ENCODE measurements at regions not wholly inside any gene's neighbourhood (a gene's known extent, or its start where the extent isn't known, plus 50 kb on each side); places are given as distances from the start of the nearest gene placed in this dataset.

- Histone ChIP-seq H2AFZ (ENCODE audit: low read depth, low read length, severe bottlenecking) (no peak overlapping the region), H3K9me3 (ENCODE audit: insufficient read depth, low read length) (no peaks in the 10 kb centered on the region), H3K79me2 (ENCODE audit: insufficient read depth, low read length) (no peaks in the 10 kb centered on the region), H3K36me3 (ENCODE audit: low read length) (no peaks in the 10 kb centered on the region), H3K4me2 (ENCODE audit: low read depth, low read length, poor library complexity, severe bottlenecking) (no peak overlapping the region), H3K27me3 (ENCODE audit: low read length) (no peaks in the 10 kb centered on the region), H3F3A (ENCODE audit: insufficient read depth) (no peaks in the 10 kb centered on the region), H3K27ac (ENCODE audit: low read depth, low read length) (no peak overlapping the region), H3K9me2 (replicated peaks; ENCODE audit: insufficient read depth, low read length) (no peaks in the 10 kb centered on the region), H3K9ac (ENCODE audit: low read length) (no peak overlapping the region), H3K4me3 (ENCODE audit: insufficient read depth, low read length, poor library complexity, severe bottlenecking) (no peak overlapping the region), H4K20me1 (ENCODE audit: low read depth, low read length) (no peaks in the 10 kb centered on the region)
- TF ChIP-seq CTCF (IDR thresholded peaks at IDR 0.05; ENCODE audit: insufficient read depth, low read length, poor library complexity, severe bottlenecking), result no peak
- no peak for TF ChIP-seq EZH2phosphoT487 (conservative IDR thresholded peaks at IDR 0.05; ENCODE audit: low read length)
These were observed 432.9 kb upstream of the CNTN5 start for GRCh38 chr11:98587884-98588283.

GRCh38 chr11:98589967-98590366 is 430.8 kb upstream of the CNTN5 start:
- Histone ChIP-seq H3K27me3 (ENCODE audit: low read length) (no peaks in the 10 kb centered on the region), H3K36me3 (ENCODE audit: low read length) (no peaks in the 10 kb centered on the region), H3K9me3 (ENCODE audit: insufficient read depth, low read length) (no peaks in the 10 kb centered on the region), H2AFZ (ENCODE audit: low read depth, low read length, severe bottlenecking) (no peak overlapping the region), H3K79me2 (ENCODE audit: insufficient read depth, low read length) (no peaks in the 10 kb centered on the region), H3K9ac (ENCODE audit: low read length) (no peak overlapping the region), H3K9me2 (replicated peaks; ENCODE audit: insufficient read depth, low read length) (no peaks in the 10 kb centered on the region), H3K27ac (ENCODE audit: low read depth, low read length) (no peak overlapping the region), H3K4me3 (ENCODE audit: insufficient read depth, low read length, poor library complexity, severe bottlenecking) (no peak overlapping the region), H3K4me2 (ENCODE audit: low read depth, low read length, poor library complexity, severe bottlenecking) (no peak overlapping the region), H3F3A (ENCODE audit: insufficient read depth) (no peaks in the 10 kb centered on the region), H4K20me1 (ENCODE audit: low read depth, low read length) (no peaks in the 10 kb centered on the region)
- TF ChIP-seq EZH2phosphoT487 (conservative IDR thresholded peaks at IDR 0.05; ENCODE audit: low read length) (no peak), CTCF (IDR thresholded peaks at IDR 0.05; ENCODE audit: insufficient read depth, low read length, poor library complexity, severe bottlenecking) (no peak)

GRCh38 chr11:98600103-98600502 is 420.6 kb upstream of the CNTN5 start:
- H3K27me3 ChIP-seq (ENCODE audit: low read length), result no peaks in the 10 kb centered on the region
- no peaks in the 10 kb centered on the region for H3K9me3 ChIP-seq (ENCODE audit: insufficient read depth, low read length)
- no peak overlapping the region for H3K9ac ChIP-seq (ENCODE audit: low read length)
- H3K36me3 ChIP-seq (ENCODE audit: low read length), result no peaks in the 10 kb centered on the region
- no peak overlapping the region for H3K27ac ChIP-seq (ENCODE audit: low read depth, low read length)
- H3K9me2 ChIP-seq (replicated peaks; ENCODE audit: insufficient read depth, low read length), result no peaks in the 10 kb centered on the region
- no peaks in the 10 kb centered on the region for H3K79me2 ChIP-seq (ENCODE audit: insufficient read depth, low read length)
- H3F3A ChIP-seq (ENCODE audit: insufficient read depth), result no peaks in the 10 kb centered on the region
- no peak overlapping the region for H3K4me2 ChIP-seq (ENCODE audit: low read depth, low read length, poor library complexity, severe bottlenecking)
- no peak overlapping the region for H2AFZ ChIP-seq (ENCODE audit: low read depth, low read length, severe bottlenecking)
- TF ChIP-seq CTCF (IDR thresholded peaks at IDR 0.05; ENCODE audit: insufficient read depth, low read length, poor library complexity, severe bottlenecking) (no peak), EZH2phosphoT487 (conservative IDR thresholded peaks at IDR 0.05; ENCODE audit: low read length) (no peak)
- no peaks in the 10 kb centered on the region for H4K20me1 ChIP-seq (ENCODE audit: low read depth, low read length)
- H3K4me3 ChIP-seq (ENCODE audit: insufficient read depth, low read length, poor library complexity, severe bottlenecking), result no peak overlapping the region
